HL-60 (cell line): ENCODE measurements at regions not wholly inside any gene's neighbourhood (a gene's known extent, or its start where the extent isn't known, plus 50 kb on each side); places are given as distances from the start of the nearest gene placed in this dataset.
A peak's percentile ranks its signal among the peaks of the same experiment; 100 is the strongest.

Experiments
- DNase-seq, 2 experiments: peaks; one replicate each; pipeline ENCODE4 v3.0.0-alpha.2; 2010 to 2020; ENCODE audit warnings: low read depth in 1 of 2, low spot score in 1 of 2
- H3K27ac ChIP-seq: fragments of 250-450 bp; sonication (Bioruptor Pico); replicated peaks from 2 replicates; pipeline ENCODE4 v1.5.1; 2020; ENCODE audit warnings: mild to moderate bottlenecking, moderate library complexity
- H3K27me3 ChIP-seq: fragments of 250-450 bp; sonication (Bioruptor Pico); 2 replicates; pipeline ENCODE4 v1.5.1; 2021; ENCODE audit warnings: mild to moderate bottlenecking, moderate library complexity; ENCODE audit not compliant: insufficient read depth, poor library complexity, severe bottlenecking
- H3K4me3 ChIP-seq: replicated peaks from 2 replicates; pipeline ENCODE4 v1.5.1; 2011; ENCODE audit warnings: mild to moderate bottlenecking, control low read depth, low read length; ENCODE audit not compliant: insufficient read depth
- CTCF ChIP-seq: IDR thresholded peaks from one replicate; pipeline ENCODE4 v1.5.1; 2011; ENCODE audit warnings: low read length, control low read depth, inconsistent platforms; ENCODE audit not compliant: insufficient read depth
- GABPA ChIP-seq: IDR thresholded peaks from 2 replicates; pipeline ENCODE4 v1.6.1; 2012; ENCODE audit warnings: low read depth
- POLR2AphosphoS5 ChIP-seq: IDR thresholded peaks from 2 replicates; pipeline ENCODE4 v1.6.1; 2012; ENCODE audit warnings: low read depth
- REST ChIP-seq: IDR thresholded peaks from 2 replicates; pipeline ENCODE4 v1.6.1; 2012; ENCODE audit warnings: low read depth; ENCODE audit not compliant: insufficient replicate concordance
- SPI1 ChIP-seq: IDR thresholded peaks from 2 replicates; pipeline ENCODE4 v1.6.1; 2012; ENCODE audit warnings: low read depth, mild to moderate bottlenecking, borderline replicate concordance

GRCh38 chr2:42117923-42118753, 51.0 kb upstream of the EML4 start:
- Histone ChIP-seq H3K4me3 (no peak overlapping the region), H3K27ac (no peak overlapping the region), H3K27me3 (no peaks in the 10 kb centered on the region)
- peak in 1 of 2 experiments; percentile 33 for DNase-seq
- no peak for TF ChIP-seq GABPA
- TF ChIP-seq SPI1, result peak; percentile 90

- Histone ChIP-seq H3K27me3 (no peaks in the 10 kb centered on the region), H3K4me3 (no peak overlapping the region), H3K27ac (no peak overlapping the region)
- TF ChIP-seq REST, result no peak
- TF ChIP-seq SPI1, result no peak
- no peak for TF ChIP-seq POLR2AphosphoS5
- TF ChIP-seq GABPA, result no peak
- TF ChIP-seq CTCF, result no peak
- DNase-seq, result no peak
Observed at GRCh38 chr2:42118754-42119569, 50.2 kb upstream of the EML4 start.
